PC-9 (cell line): ENCODE measurements at regions not wholly inside any gene's neighbourhood (a gene's known extent, or its start where the extent isn't known, plus 50 kb on each side); places are given as distances from the start of the nearest gene placed in this dataset.

Experiments used
- EZH2 ChIP-seq: fragments of 200-600 bp; sonication (generic); IDR thresholded peaks from 2 replicates; pipeline ENCODE4 v1.8.0; 2017; ENCODE audit warnings: antibody characterized with exemption, low read depth
- TF ChIP-seq, protein P1 (sequence below): fragments of 200-600 bp; sonication (generic); conservative IDR thresholded peaks from 2 replicates; pipeline ENCODE4 v1.6.1; 2017; ENCODE audit warnings: mixed run types, antibody characterized with exemption, mild to moderate bottlenecking, moderate library complexity

DNA sequence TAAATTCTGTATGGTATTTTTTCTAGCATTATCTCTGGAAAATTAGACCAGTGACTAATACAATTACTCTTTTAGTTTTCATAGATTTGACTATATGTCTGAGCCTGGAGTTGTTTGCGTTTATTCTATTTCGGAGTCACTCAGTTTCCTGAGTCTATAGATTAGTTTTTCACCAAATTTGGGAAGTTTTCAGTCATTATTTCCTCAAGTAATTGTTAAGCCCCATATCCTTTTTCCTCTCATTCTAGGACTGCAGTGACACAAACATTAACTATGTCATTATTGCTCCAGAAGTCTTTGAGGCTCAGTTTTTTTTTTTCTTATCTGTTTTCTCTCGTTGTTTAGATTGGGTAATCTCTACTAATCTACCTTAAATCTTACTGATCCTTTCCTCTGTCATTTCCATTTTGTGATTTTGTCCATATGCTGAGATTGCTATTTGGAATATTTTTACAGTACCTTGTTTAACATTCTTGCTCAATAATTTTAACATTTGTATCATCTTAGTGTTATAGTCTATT lies 886.2 kb downstream of the LTN1 start:
- TF ChIP-seq, protein P1, sequence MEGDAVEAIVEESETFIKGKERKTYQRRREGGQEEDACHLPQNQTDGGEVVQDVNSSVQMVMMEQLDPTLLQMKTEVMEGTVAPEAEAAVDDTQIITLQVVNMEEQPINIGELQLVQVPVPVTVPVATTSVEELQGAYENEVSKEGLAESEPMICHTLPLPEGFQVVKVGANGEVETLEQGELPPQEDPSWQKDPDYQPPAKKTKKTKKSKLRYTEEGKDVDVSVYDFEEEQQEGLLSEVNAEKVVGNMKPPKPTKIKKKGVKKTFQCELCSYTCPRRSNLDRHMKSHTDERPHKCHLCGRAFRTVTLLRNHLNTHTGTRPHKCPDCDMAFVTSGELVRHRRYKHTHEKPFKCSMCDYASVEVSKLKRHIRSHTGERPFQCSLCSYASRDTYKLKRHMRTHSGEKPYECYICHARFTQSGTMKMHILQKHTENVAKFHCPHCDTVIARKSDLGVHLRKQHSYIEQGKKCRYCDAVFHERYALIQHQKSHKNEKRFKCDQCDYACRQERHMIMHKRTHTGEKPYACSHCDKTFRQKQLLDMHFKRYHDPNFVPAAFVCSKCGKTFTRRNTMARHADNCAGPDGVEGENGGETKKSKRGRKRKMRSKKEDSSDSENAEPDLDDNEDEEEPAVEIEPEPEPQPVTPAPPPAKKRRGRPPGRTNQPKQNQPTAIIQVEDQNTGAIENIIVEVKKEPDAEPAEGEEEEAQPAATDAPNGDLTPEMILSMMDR, result no peak
- TF ChIP-seq EZH2, result no peak
